Thyroid gland (tissue), 4 donors: ENCODE measurements at regions not wholly inside any gene's neighbourhood (a gene's known extent, or its start where the extent isn't known, plus 50 kb on each side); places are given as distances from the start of the nearest gene placed in this dataset.

Experiments used
- CTCF ChIP-seq, 6 experiments: fragments of 200-600 bp in 3 of 6; fragments of 450-650 bp in 3 of 6; sonication (generic) in 3 of 6; IDR thresholded peaks; one replicate each; pipeline ENCODE4 v1.5.1; 2016 to 2019; ENCODE audit warnings: antibody characterized with exemption in 6 of 6, mild to moderate bottlenecking in 2 of 6, inconsistent platforms in 1 of 6, moderate library complexity in 1 of 6
- POLR2A ChIP-seq, 2 donors: fragments of 450-650 bp; IDR thresholded peaks; one replicate each; pipeline ENCODE4 v1.6.1; 2017; ENCODE audit warnings: antibody characterized with exemption in 2 of 2, mild to moderate bottlenecking in 2 of 2, moderate library complexity in 1 of 2

GRCh38 chr4:33029976-33030375, 2309.8 kb downstream of the PCDH7 start:
- TF ChIP-seq POLR2A (IDR thresholded peaks at IDR 0.05) (no peak), CTCF (IDR thresholded peaks at IDR 0.05) (no peak)
